ENCODE measurements at regions not wholly inside any gene's neighbourhood (a gene's known extent, or its start where the extent isn't known, plus 50 kb on each side); places are given as distances from the start of the nearest gene placed in this dataset.
A peak's percentile ranks its signal among the peaks of the same experiment; 100 is the strongest.

DNA sequence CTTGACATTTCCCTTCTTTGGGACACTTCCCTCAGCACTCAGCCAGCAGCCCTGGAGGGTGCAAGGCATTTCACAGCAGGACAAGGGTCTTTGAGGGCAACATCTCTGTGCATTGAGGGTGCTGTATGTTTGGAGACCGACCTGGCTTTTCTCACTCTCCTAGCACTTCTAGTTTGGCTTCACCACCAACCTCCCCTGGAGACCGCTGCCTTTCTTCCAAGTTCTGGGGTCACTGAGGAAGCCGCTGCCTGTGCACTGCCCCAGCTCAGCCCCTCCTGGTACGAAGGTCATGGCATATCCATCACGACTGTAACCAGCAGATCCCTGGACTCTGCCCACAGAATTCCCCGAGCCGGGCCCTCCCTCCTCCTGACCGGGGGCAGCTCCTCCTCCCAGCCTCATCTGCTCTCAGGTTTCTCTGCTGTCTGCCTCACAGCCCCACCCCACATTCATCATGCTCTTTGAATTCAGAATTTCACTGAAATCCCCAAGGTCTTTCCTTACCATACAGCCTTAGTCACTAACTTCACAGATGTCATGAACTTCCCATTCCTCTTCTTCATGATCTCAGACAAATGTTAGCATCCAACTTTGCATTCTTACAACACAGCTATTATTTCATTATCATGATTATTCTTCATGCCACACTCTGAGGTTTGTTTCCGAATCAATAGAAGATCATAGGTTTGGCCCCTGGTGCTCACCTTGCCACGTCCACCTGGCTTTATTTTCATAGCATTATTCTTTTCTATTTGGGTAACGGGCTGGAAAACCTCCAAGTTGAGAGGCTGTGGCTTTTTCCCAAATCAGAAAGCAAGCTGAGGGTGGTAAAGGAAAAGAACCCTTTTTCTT, 113.0 kb upstream of the COPS8 start:
- H3K36me3 ChIP-seq, result no peaks in the 10 kb centered on the region
- H3K27me3 ChIP-seq, result no peaks in the 10 kb centered on the region
- peaks cover 0 to 11% (median 2%) of the 10 kb centered on the region in 4 donors for H3K4me1 ChIP-seq
- H3K27ac ChIP-seq, result no peak overlapping the region
- in situ Hi-C loops (cut with MboI; ENCODE audit: low pct_ligation_motif_present in 1 of 4, low pct_unique_long_range_greater_than_20kb in 1 of 4, low sequenced_read_pairs in 3 of 4) (no loop called here), intact Hi-C loops (cut with DNase I; ENCODE audit: low total_unique reads) (no loop called here)
- TF ChIP-seq EP300 (IDR thresholded peaks at IDR 0.05; ENCODE audit: low read depth) (no peak), POLR2AphosphoS5 (IDR thresholded peaks at IDR 0.05) (no peak), POLR2A (IDR thresholded peaks at IDR 0.05) (no peak), CTCF (IDR thresholded peaks at IDR 0.05) (no peak)
- no peaks in the 10 kb centered on the region for H3K9me3 ChIP-seq
- peak; percentile 31 for DNase-seq
- 66 to 69% methylated on average over 3 to 11 of the region's 11 CpGs for WGBS, 2 donors (ENCODE audit: low coverage in 1 of 2)
- no peak overlapping the region for H3K4me3 ChIP-seq

DNA sequence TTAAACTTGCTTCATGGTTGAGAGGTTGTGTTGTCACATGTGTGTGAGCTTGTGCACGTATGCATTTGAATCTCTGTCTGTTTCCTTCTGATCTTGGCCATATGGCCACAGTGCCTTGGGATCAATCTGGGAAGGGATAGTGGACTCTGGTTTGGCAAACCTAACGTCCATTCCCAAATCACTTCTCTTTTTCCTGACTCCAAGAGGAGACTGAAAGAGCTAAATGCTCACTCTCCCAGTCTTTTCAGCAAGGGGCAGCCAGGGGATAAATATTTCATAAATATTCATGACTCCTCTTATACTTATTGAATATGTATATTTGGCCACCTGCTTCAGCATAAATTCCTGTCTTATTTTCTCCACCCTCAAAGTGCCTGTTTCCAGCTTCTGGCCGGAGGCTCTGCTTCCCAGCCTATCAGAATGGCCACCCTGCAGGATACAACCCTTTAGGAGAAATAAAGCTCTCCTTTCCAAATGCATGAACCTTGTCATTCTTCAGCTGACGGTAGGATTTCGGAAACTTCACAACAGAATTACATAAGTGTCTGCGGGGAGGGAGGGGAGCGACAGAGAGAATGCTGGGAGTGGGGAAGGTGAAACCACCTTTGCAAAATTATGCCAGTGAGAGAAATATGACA, 112.2 kb upstream of the COPS8 start:
- no peaks in the 10 kb centered on the region for H3K9me3 ChIP-seq
- in situ Hi-C loops (cut with MboI; ENCODE audit: low pct_ligation_motif_present in 1 of 4, low pct_unique_long_range_greater_than_20kb in 1 of 4, low sequenced_read_pairs in 3 of 4) (no loop called here), intact Hi-C loops (cut with DNase I; ENCODE audit: low total_unique reads) (no loop called here)
- no peak for DNase-seq
- TF ChIP-seq EP300 (IDR thresholded peaks at IDR 0.05; ENCODE audit: low read depth) (no peak), POLR2AphosphoS5 (IDR thresholded peaks at IDR 0.05) (no peak), POLR2A (IDR thresholded peaks at IDR 0.05) (no peak)
- no peak overlapping the region for H3K4me3 ChIP-seq
- WGBS, 2 donors (ENCODE audit: low coverage in 1 of 2), result 20 to 78% methylated on average over 1 to 7 of the region's 7 CpGs
- H3K27ac ChIP-seq, result no peak overlapping the region
- peaks cover 0 to 4% (median under 1%) of the 10 kb centered on the region in 4 donors for H3K4me1 ChIP-seq
- H3K27me3 ChIP-seq, result no peaks in the 10 kb centered on the region
- H3K36me3 ChIP-seq, result no peaks in the 10 kb centered on the region

DNA sequence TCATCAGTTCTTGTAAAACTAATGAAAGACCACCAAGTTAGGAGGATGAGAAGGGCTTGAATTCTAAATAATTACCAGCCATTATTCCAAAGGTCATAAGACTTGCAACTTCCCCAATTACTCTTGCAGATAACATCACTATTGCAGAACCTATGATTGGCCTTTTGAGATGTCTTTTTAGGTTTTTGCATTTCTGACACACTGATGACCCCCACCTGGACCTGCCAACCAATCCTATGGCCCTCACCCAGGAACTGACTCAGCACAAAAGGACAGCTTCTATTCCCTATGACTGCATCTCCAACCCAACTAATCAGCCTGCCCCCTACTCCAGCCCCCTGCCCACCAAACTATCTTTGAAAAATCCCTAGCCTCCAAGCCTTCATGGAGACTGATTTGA, 111.5 kb upstream of the COPS8 start:
- Histone ChIP-seq H3K36me3 (no peaks in the 10 kb centered on the region), H3K27me3 (no peaks in the 10 kb centered on the region), H3K4me3 (no peak overlapping the region), H3K4me1 (peaks cover 0 to 4% (median 0%) of the 10 kb centered on the region in 4 donors), H3K27ac (no peak overlapping the region), H3K9me3 (no peaks in the 10 kb centered on the region)
- DNase-seq, result no peak
- in situ Hi-C loops (cut with MboI; ENCODE audit: low pct_ligation_motif_present in 1 of 4, low pct_unique_long_range_greater_than_20kb in 1 of 4, low sequenced_read_pairs in 3 of 4), result no loop called here
- intact Hi-C loops (cut with DNase I; ENCODE audit: low total_unique reads), result no loop called here
- no peak for TF ChIP-seq POLR2AphosphoS5 (IDR thresholded peaks at IDR 0.05)
- no peak for TF ChIP-seq EP300 (IDR thresholded peaks at IDR 0.05; ENCODE audit: low read depth)
- no peak for TF ChIP-seq POLR2A (IDR thresholded peaks at IDR 0.05)
- no peak for TF ChIP-seq CTCF (IDR thresholded peaks at IDR 0.05)

GRCh38 chr2:236974752-236975151, 110.9 kb upstream of the COPS8 start:
- Histone ChIP-seq H3K4me3 (no peak overlapping the region), H3K36me3 (no peaks in the 10 kb centered on the region), H3K27me3 (no peaks in the 10 kb centered on the region), H3K27ac (no peak overlapping the region), H3K9me3 (no peaks in the 10 kb centered on the region), H3K4me1 (peaks cover 0 to 4% (median 0%) of the 10 kb centered on the region in 4 donors)
- WGBS, 2 donors (ENCODE audit: low coverage in 1 of 2), result 85 to 90% methylated on average over 2 to 8 of the region's 8 CpGs
- TF ChIP-seq POLR2A (IDR thresholded peaks at IDR 0.05) (no peak), CTCF (IDR thresholded peaks at IDR 0.05) (no peak), EP300 (IDR thresholded peaks at IDR 0.05; ENCODE audit: low read depth) (no peak), POLR2AphosphoS5 (IDR thresholded peaks at IDR 0.05) (no peak)
- in situ Hi-C loops (cut with MboI; ENCODE audit: low pct_ligation_motif_present in 1 of 4, low pct_unique_long_range_greater_than_20kb in 1 of 4, low sequenced_read_pairs in 3 of 4) (no loop called here), intact Hi-C loops (cut with DNase I; ENCODE audit: low total_unique reads) (no loop called here)
- DNase-seq, result no peak
